Rectal smooth muscle tissue (tissue), 1 donor: ENCODE measurements at regions not wholly inside any gene's neighbourhood (a gene's known extent, or its start where the extent isn't known, plus 50 kb on each side); places are given as distances from the start of the nearest gene placed in this dataset.

ENCODE experiments used
- H3K27ac ChIP-seq: one replicate; pipeline ENCODE4 v1.7.0; 2013; ENCODE audit warnings: low read depth, low read length, inconsistent platforms
- H3K27me3 ChIP-seq: one replicate; pipeline ENCODE4 v1.7.0; 2013; ENCODE audit warnings: low read length; ENCODE audit not compliant: control insufficient read depth, insufficient read depth
- H3K36me3 ChIP-seq: one replicate; pipeline ENCODE4 v1.7.0; 2013; ENCODE audit warnings: low read length; ENCODE audit not compliant: control insufficient read depth, insufficient read depth
- H3K4me1 ChIP-seq: one replicate; pipeline ENCODE4 v1.7.0; 2013; ENCODE audit warnings: low read length; ENCODE audit not compliant: control insufficient read depth, insufficient read depth
- H3K4me3 ChIP-seq: one replicate; pipeline ENCODE4 v1.7.0; 2013; ENCODE audit warnings: low read length
- H3K9ac ChIP-seq: one replicate; pipeline ENCODE4 v1.7.0; 2013; ENCODE audit warnings: low read length

GRCh38 chr13:111936267-111936925 lies 130.6 kb upstream of the SOX1 start:
- no peaks in the 10 kb centered on the region for H3K36me3 ChIP-seq
- no peak overlapping the region for H3K27ac ChIP-seq
- H3K4me3 ChIP-seq, result no peak overlapping the region
- no peaks in the 10 kb centered on the region for H3K4me1 ChIP-seq
- no peak overlapping the region for H3K9ac ChIP-seq
- H3K27me3 ChIP-seq, result peaks cover 3% of the 10 kb centered on the region

GRCh38 chr13:111937777-111938311 lies 129.1 kb upstream of the SOX1 start:
- Histone ChIP-seq H3K4me1 (no peaks in the 10 kb centered on the region), H3K4me3 (no peak overlapping the region), H3K27me3 (peaks cover 3% of the 10 kb centered on the region), H3K27ac (no peak overlapping the region), H3K9ac (no peak overlapping the region), H3K36me3 (no peaks in the 10 kb centered on the region)

GRCh38 chr13:111938741-111939665 lies 127.9 kb upstream of the SOX1 start:
- H3K36me3 ChIP-seq, result no peaks in the 10 kb centered on the region
- no peak overlapping the region for H3K9ac ChIP-seq
- H3K27ac ChIP-seq, result no peak overlapping the region
- H3K4me1 ChIP-seq, result no peaks in the 10 kb centered on the region
- no peak overlapping the region for H3K4me3 ChIP-seq
- H3K27me3 ChIP-seq, result peaks cover 3% of the 10 kb centered on the region

- no peak overlapping the region for H3K4me3 ChIP-seq
- peaks cover 3% of the 10 kb centered on the region for H3K27me3 ChIP-seq
- H3K36me3 ChIP-seq, result no peaks in the 10 kb centered on the region
- H3K27ac ChIP-seq, result no peak overlapping the region
- H3K9ac ChIP-seq, result no peak overlapping the region
- no peaks in the 10 kb centered on the region for H3K4me1 ChIP-seq
Measured at GRCh38 chr13:111939666-111940278, 127.2 kb upstream of the SOX1 start.

GRCh38 chr13:111940892-111941291 lies 126.1 kb upstream of the SOX1 start:
- H3K27me3 ChIP-seq, result peaks cover 3% of the 10 kb centered on the region
- no peaks in the 10 kb centered on the region for H3K4me1 ChIP-seq
- H3K27ac ChIP-seq, result no peak overlapping the region
- H3K9ac ChIP-seq, result no peak overlapping the region
- H3K36me3 ChIP-seq, result no peaks in the 10 kb centered on the region
- no peak overlapping the region for H3K4me3 ChIP-seq

- H3K4me1 ChIP-seq, result no peaks in the 10 kb centered on the region
- H3K27me3 ChIP-seq, result peaks cover 3% of the 10 kb centered on the region
- no peak overlapping the region for H3K27ac ChIP-seq
- no peak overlapping the region for H3K9ac ChIP-seq
- no peak overlapping the region for H3K4me3 ChIP-seq
- H3K36me3 ChIP-seq, result no peaks in the 10 kb centered on the region
Measured at GRCh38 chr13:111941845-111942447, 125.0 kb upstream of the SOX1 start.

- no peaks in the 10 kb centered on the region for H3K4me1 ChIP-seq
- no peak overlapping the region for H3K27ac ChIP-seq
- no peak overlapping the region for H3K9ac ChIP-seq
- no peak overlapping the region for H3K4me3 ChIP-seq
- no peaks in the 10 kb centered on the region for H3K27me3 ChIP-seq
- no peaks in the 10 kb centered on the region for H3K36me3 ChIP-seq
Measured at GRCh38 chr13:111943229-111943795, 123.6 kb upstream of the SOX1 start.

GRCh38 chr13:111944171-111944583 lies 122.8 kb upstream of the SOX1 start:
- no peaks in the 10 kb centered on the region for H3K27me3 ChIP-seq
- H3K36me3 ChIP-seq, result no peaks in the 10 kb centered on the region
- no peaks in the 10 kb centered on the region for H3K4me1 ChIP-seq
- no peak overlapping the region for H3K4me3 ChIP-seq
- H3K9ac ChIP-seq, result no peak overlapping the region
- H3K27ac ChIP-seq, result no peak overlapping the region

- no peaks in the 10 kb centered on the region for H3K4me1 ChIP-seq
- H3K4me3 ChIP-seq, result no peak overlapping the region
- no peak overlapping the region for H3K9ac ChIP-seq
- no peaks in the 10 kb centered on the region for H3K36me3 ChIP-seq
- no peaks in the 10 kb centered on the region for H3K27me3 ChIP-seq
- H3K27ac ChIP-seq, result no peak overlapping the region
Measured at GRCh38 chr13:111945086-111945485, 121.9 kb upstream of the SOX1 start.

GRCh38 chr13:111946214-111946613 lies 120.7 kb upstream of the SOX1 start:
- Histone ChIP-seq H3K4me1 (no peaks in the 10 kb centered on the region), H3K27ac (no peak overlapping the region), H3K27me3 (no peaks in the 10 kb centered on the region), H3K9ac (no peak overlapping the region), H3K36me3 (no peaks in the 10 kb centered on the region), H3K4me3 (no peak overlapping the region)

- Histone ChIP-seq H3K36me3 (no peaks in the 10 kb centered on the region), H3K4me3 (no peak overlapping the region), H3K9ac (no peak overlapping the region), H3K27me3 (no peaks in the 10 kb centered on the region), H3K27ac (no peak overlapping the region), H3K4me1 (no peaks in the 10 kb centered on the region)
Measured at GRCh38 chr13:111947026-111947810, 119.7 kb upstream of the SOX1 start.
